ENCODE measurements at regions not wholly inside any gene's neighbourhood (a gene's known extent, or its start where the extent isn't known, plus 50 kb on each side); places are given as distances from the start of the nearest gene placed in this dataset.
"Not testable (repeated sequence)": the region's sequence is repeated elsewhere in the genome, so short reads cannot be mapped to it uniquely, and the experiment has no call there.

- Histone ChIP-seq H3K36me3 (no peaks in the 10 kb centered on the region), H3K27ac (no peak overlapping the region), H3K4me3 (no peak overlapping the region), H3K9me3 (no peaks in the 10 kb centered on the region), H3K4me1 (no peaks in the 10 kb centered on the region), H3K27me3 (no peaks in the 10 kb centered on the region)
- DNase-seq: no peak
- TF ChIP-seq CTCF (IDR thresholded peaks at IDR 0.05) (no peak), POLR2A (IDR thresholded peaks at IDR 0.05) (no peak)
These were observed 422.8 kb downstream of the SH2D1A start for GRCh38 chrX:124769166-124769565.

- Histone ChIP-seq H3K4me1 (no peaks in the 10 kb centered on the region), H3K36me3 (no peaks in the 10 kb centered on the region), H3K9me3 (no peaks in the 10 kb centered on the region), H3K27me3 (no peaks in the 10 kb centered on the region), H3K4me3 (no peak overlapping the region), H3K27ac (no peak overlapping the region)
- TF ChIP-seq CTCF (IDR thresholded peaks at IDR 0.05) (no peak), POLR2A (IDR thresholded peaks at IDR 0.05) (no peak)
- no peak for DNase-seq
These were observed 424.9 kb downstream of the SH2D1A start for GRCh38 chrX:124771292-124771691.

GRCh38 chrX:124788253-124788652 lies 441.9 kb downstream of the SH2D1A start:
- not testable (repeated sequence) for H3K27ac ChIP-seq, H3K27me3 ChIP-seq, H3K4me3 ChIP-seq, H3K36me3 ChIP-seq, H3K4me1 ChIP-seq, H3K9me3 ChIP-seq, DNase-seq

- H3K27ac ChIP-seq, H3K4me3 ChIP-seq, H3K27me3 ChIP-seq, H3K4me1 ChIP-seq, H3K9me3 ChIP-seq, H3K36me3 ChIP-seq, DNase-seq: not testable (repeated sequence)
These were observed 443.5 kb downstream of the SH2D1A start for GRCh38 chrX:124789874-124790273.

- Histone ChIP-seq H3K4me3 (no peak overlapping the region), H3K9me3 (no peaks in the 10 kb centered on the region)
- TF ChIP-seq CTCF (IDR thresholded peaks at IDR 0.05) (no peak), POLR2A (IDR thresholded peaks at IDR 0.05) (no peak)
These were observed 445.2 kb downstream of the SH2D1A start for GRCh38 chrX:124791492-124792095.

GRCh38 chrX:124796989-124797388 lies 450.6 kb downstream of the SH2D1A start:
- H3K36me3 ChIP-seq: no peaks in the 10 kb centered on the region

More at GRCh38 chrX:124791492-124792095, 445.2 kb downstream of the SH2D1A start:
- no peaks in the 10 kb centered on the region for H3K36me3 ChIP-seq
- H3K4me1 ChIP-seq: no peaks in the 10 kb centered on the region
- no peak for DNase-seq
- no peak overlapping the region for H3K27ac ChIP-seq
- H3K27me3 ChIP-seq: no peaks in the 10 kb centered on the region

More at GRCh38 chrX:124796989-124797388, 450.6 kb downstream of the SH2D1A start:
- H3K27me3 ChIP-seq: no peaks in the 10 kb centered on the region
- TF ChIP-seq POLR2A (IDR thresholded peaks at IDR 0.05): no peak
- TF ChIP-seq CTCF (IDR thresholded peaks at IDR 0.05): no peak
- no peak for DNase-seq
- no peaks in the 10 kb centered on the region for H3K4me1 ChIP-seq
- no peak overlapping the region for H3K4me3 ChIP-seq
- H3K27ac ChIP-seq: no peak overlapping the region
- no peaks in the 10 kb centered on the region for H3K9me3 ChIP-seq
